Left forelimb (tissue), 1 donor: ENCODE measurements at regions not wholly inside any gene's neighbourhood (a gene's known extent, or its start where the extent isn't known, plus 50 kb on each side); places are given as distances from the start of the nearest gene placed in this dataset.

Experiments
- DNase-seq: peaks from one replicate; pipeline ENCODE4 v3.0.0-alpha.2; 2018; ENCODE audit warnings: low spot score

GRCh38 chr1:58891347-58891746 is 107.5 kb upstream of the JUN start:
- DNase-seq, result no peak

- no peak for DNase-seq
Measured at GRCh38 chr1:58893257-58893869, 109.5 kb upstream of the JUN start.

DNA sequence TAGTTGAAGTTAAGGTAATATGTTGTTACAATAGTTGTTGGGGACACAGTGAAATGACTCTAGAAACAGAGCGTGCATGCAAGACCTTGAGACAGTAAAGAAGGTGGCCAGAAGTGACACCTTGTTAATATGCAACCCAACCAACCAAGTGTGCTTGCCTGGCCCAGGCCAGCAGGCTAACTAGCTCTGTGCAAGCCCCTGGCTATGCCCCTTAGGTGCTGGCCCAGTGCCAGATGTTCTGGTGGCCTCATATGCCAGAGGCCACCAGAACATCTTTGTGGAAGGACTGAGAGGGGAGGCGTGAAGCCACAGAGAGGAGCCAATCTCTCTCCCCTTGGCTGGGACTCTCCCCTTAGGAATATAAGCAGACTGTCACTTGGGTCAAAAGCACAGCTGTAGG is 111.2 kb upstream of the JUN start:
- no peak for DNase-seq

DNA sequence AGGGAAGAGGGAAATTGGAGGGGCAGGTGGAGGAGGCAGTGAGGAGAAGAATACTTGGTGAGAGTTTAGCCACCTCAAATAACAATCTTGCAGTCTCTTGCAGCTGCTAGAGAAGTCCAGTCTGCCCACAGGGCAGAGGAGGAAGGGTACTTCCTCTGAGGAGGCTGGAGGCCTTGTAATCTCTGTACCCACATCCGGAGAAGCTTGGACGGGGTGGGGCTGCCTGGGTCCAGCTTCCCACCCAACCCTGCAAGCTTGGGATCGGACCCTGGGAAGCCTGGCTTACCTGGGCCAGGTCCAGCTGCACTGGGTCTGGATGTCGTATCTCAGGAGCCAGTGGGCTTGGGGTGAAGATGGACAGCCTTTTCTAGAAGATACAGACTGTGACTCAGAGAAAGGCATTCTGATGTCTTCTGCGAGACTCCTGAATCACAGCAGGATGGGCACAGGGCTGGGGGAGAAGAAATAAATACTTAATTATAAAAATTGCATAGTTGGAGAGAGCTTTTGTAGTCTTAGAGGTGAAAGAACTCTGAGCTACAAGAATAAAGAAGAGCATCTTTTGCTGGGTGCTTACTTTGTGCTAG is 111.8 kb upstream of the JUN start:
- DNase-seq, result no peak

GRCh38 chr1:58896246-58897183 is 112.7 kb upstream of the JUN start:
- no peak for DNase-seq

DNA sequence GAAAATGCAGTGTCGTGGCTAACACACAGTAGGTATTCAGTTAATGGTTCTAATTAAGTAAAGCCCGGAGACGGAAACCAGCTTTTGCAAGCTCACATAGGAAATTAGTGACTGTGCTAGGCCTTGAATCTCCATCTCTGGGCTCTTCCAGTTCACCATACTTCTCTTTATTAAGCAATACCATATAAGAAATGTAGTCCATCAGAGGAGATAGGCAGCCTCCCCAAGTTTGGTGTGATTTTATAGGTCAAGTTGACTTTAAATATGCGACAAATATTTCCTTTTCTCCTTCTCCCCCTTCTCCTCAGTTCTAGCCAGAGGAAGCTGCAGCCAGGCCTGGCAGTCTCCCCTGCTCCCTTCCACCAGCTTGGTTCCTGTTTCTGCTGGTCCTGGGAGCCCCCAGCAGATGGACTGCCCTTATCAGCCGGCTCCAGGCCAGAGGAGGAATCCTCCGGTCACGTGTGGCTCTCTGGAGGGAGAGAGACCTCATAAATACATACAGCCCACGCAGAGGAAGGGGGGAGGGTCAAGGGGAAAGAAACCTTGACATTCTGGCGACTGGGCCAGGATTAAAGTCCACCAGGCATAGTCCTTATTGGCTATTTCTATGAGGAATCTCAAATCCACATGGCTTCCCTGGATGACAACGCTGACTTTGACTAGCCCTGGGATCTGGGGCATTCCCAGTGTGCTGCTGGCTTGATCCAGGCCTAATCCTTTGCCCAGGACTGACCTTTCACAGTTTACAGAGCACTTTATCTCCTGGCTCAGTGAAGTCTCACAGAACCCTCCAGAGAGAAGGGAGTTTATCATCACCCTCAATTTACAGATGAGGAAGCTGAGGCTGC is 115.1 kb upstream of the JUN start:
- DNase-seq, result no peak

GRCh38 chr1:58899587-58900271 is 115.9 kb upstream of the JUN start:
- DNase-seq, result no peak

DNA sequence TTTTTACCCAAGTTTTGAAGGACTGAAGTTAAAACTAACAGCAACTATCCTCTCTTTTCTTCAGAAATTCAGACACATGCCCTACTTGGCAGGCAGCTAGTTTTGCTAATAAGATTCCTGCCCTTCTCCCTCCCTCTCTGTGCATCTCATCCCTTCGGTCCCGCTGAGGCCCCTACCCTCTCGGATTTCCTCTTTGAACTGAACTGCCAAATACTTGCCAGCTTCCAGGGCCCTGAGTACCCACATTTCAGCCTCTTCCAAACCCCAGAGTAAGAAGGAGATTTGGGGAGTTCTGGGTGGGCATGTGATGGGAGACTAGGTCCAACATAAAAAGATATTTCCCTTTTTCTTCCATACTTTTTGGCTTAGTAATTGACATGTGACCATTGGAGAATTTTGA is 116.5 kb upstream of the JUN start:
- no peak for DNase-seq

DNA sequence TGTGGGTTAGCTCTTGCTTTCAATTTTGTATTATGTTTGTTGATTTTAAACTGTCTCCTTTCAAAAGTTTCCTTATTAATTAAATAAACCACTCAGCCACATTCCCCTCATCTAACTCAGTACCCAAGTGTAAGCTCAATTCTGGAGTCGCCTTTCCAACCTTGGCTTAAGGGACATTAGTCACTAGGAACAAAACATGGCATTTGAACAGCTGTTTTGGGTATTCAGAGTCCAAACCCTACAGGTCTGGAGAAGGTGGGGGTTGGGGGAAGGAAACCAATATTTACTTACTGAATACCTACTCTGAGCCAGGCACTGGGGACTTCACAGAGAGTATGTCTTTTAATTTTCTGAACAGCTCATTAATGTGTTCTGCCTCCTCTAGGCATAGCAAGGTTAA is 117.2 kb upstream of the JUN start:
- DNase-seq, result no peak

DNA sequence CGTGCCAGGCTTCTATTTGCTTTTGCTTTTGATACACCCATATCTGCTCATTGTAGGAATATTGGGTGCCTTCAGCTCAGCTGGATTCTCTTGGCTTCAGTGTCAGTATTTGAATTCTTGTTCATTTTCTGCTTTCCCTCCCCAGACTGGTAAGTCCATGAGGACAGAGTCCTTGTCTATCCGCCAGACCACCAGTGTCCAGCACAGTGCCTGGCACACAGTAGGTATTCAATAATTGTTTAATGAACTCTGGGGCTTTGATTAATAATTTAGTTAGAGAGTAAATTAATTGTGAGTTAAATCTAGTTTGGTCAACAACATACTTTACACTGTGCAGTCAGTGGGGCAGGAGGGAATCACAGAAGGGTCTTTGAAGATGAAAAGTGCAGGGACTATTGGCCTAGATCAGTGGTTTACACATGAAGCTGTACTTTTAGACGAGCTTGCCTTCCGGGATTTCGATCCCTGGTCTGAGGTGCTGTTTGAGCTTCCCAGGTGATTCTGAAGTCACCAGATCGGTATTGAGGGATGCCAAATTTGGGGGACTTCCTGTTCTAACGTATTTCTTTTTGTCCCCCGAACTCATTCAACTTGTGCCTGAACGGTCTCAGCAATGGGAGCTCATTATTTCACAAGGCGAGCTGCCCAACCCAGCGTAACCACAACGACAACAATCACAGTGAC is 119.1 kb upstream of the JUN start:
- DNase-seq, result no peak

DNA sequence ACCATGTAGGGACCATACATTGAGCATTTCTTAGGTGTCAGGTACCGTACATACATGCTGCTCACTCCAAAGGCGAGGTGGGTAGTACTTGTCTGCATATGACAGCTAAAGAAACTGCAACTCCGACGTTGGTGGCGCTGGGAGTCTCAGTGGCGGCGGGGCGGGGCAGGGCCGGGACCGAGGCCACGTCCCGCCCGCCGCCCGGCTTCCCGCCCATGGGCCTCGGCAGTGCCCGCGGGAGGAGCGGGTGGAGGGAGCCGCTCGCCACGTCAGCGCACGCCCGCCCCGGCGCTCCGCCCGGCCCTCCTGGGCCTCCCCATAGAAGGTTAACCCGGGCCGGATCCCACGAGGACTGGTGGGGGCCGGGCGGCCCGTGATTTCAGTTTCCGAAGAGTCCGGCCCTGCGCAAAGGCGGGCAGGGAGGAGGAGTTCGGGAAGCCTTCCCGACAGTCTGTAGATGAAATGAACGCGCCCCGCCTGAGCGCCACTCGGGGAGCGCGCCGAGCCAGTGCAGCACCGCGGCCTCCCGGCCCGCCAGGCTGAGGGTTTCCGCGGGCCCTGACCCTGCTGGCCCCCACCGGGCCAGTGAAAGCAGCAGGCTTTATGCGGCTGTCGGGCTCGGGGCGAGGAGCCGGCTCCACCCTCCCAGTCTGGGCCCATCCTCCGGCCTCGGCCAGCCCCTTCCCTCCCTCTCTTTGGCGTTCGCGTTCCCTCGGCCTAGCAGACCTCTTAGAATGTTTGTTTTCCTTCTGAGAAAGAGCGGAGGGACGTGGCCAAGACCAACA is 119.9 kb upstream of the JUN start:
- peak; percentile 94 for DNase-seq

DNA sequence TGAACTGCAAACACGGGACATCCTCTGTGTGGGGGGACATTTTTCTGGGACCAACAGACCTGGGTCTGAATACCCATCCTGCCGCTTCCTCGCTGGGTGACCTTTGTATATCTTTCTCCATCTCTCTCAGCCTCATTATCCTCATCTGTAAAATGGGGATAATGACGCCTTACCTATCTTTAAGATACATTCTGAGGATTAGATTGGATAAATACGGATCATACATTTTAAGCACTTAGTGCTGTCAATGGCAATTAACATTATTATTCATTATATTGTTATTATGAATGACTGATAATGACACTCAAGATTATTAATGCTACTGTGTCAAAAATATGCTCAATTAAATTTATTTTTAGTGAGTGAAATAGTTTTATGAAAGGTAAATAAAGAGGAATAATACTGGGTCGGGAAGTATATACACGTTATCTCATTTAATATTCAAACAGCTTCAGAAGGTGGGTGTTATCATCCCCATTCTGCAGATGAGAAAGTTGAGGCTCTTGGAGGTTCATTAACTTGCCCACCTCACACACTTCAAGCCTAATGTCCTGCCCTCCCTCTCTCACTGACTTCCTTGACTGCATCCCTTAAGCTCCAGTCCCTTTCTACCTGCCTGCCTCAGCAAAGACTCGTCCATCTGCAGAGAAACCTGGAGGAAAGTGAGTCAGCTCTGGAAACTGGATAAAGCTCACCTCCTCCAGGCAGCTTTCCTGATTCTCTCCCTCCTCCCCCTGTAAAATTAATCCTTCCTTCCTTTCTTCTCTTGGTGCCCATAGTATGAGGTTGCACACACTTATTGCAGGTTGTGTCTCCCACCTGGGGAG is 120.7 kb upstream of the JUN start:
- DNase-seq, result no peak

GRCh38 chr1:58905126-58905490 is 121.3 kb upstream of the JUN start:
- no peak for DNase-seq

DNA sequence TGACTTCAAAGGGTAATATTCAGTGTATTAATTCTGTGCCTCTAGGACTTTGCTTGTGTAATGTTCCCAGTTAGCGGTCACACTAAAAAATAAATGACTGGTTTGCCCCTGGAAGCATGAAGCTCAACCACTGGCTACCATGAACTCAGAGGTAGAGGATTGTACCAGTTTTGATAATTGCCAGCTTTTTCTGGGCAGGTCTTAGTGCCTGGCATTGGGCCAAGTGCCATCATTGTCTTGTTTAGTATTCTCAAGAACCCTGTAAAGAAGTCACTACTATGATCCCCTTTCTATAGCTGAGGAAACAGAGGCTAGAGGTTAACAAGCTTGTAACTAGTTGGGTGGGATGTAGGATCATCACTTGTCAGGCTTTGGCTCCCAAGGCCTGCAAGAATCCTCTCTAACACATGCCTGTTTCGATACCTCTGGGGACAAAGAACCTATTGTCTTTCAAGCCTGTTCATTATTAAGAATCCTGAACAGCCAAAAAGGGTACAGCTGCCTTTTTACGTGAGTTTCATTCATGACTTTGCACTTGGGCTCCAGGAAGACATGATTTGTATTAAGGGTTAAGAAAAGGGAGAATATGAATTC is 121.9 kb upstream of the JUN start:
- DNase-seq, result no peak

- DNase-seq, result no peak
Measured at GRCh38 chr1:58907398-58907797, 123.6 kb upstream of the JUN start.

DNA sequence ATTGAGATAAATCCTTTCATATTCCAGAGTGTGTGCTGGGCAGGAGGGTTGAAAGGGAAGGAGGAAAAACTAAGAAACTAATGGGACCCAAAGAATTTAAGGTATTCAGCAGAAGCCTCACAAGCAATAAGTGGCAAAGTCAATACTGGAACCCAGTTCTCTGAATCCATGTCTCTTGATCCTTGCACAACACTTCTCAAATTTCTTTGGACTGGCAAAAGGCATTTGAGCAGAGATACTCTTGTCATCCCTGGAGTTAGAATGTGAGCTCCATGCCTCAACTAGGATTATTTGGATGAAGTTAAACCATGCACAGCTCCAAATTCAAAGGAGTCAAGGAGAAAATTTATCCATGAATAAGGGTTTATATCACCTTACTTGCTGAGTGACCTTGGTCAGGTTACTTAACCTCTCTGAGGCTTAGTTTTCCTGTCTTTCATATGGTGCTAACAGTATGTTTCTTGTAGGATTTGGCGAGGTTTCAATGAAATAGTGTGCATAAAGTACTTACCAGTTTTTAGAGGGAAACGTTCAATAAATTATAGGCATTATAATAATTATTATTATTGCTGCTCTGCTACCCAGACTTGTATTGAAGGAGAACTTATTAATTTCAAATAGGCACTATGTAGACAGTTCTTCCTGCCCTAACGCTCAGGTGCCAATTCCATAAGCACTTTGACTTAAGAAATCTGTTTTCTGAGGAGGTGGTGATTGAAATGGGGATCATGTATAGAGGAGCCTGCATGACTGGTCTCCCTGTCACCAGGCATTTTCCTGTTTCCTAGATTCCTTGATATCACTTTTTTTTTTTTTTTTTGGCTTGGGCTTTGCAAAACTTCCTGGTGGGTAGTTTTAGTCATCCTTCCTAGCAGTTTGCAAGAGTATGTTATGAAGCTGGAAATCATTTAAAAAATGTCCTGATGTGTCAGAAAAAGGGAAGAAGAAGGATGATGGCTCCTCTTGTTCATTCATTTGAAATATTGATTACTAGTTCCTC is 125.0 kb upstream of the JUN start:
- DNase-seq, result no peak

GRCh38 chr1:58909914-58910681 is 126.3 kb upstream of the JUN start:
- DNase-seq, result no peak
